ENCODE measurements at regions not wholly inside any gene's neighbourhood (a gene's known extent, or its start where the extent isn't known, plus 50 kb on each side); places are given as distances from the start of the nearest gene placed in this dataset.

DNA sequence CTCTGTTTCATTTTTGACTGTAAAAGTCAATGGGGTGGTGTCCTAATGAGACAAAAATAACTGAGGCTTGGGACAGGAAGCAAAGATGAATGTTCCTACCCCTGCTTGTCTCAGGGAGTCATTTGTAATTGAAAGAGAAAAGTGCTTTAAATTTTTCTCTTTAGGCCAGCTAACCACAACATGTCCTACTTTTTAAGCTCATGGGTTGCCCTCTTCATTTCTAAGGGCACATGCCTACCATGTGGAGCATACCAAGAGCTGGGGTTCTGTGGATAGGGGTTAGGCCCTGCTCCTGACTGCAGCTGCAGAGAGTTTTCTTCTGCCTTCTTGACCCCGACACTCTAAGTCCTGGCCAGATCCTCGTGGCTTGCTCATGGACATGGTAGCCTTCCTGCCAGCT, 96.8 kb upstream of the ARL4C start:
- no peaks in the 10 kb centered on the region for H3K36me3 ChIP-seq
- H3K9me3 ChIP-seq = no peaks in the 10 kb centered on the region
- H3K27me3 ChIP-seq = no peaks in the 10 kb centered on the region
- H3K4me1 ChIP-seq = no peaks in the 10 kb centered on the region
- H3K27ac ChIP-seq = no peak overlapping the region
- H3K4me3 ChIP-seq = no peak overlapping the region
- no peak for DNase-seq (ENCODE audit: low spot score)
- TF ChIP-seq, protein P1, sequence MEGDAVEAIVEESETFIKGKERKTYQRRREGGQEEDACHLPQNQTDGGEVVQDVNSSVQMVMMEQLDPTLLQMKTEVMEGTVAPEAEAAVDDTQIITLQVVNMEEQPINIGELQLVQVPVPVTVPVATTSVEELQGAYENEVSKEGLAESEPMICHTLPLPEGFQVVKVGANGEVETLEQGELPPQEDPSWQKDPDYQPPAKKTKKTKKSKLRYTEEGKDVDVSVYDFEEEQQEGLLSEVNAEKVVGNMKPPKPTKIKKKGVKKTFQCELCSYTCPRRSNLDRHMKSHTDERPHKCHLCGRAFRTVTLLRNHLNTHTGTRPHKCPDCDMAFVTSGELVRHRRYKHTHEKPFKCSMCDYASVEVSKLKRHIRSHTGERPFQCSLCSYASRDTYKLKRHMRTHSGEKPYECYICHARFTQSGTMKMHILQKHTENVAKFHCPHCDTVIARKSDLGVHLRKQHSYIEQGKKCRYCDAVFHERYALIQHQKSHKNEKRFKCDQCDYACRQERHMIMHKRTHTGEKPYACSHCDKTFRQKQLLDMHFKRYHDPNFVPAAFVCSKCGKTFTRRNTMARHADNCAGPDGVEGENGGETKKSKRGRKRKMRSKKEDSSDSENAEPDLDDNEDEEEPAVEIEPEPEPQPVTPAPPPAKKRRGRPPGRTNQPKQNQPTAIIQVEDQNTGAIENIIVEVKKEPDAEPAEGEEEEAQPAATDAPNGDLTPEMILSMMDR (IDR thresholded peaks at IDR 0.05) = no peak

DNA sequence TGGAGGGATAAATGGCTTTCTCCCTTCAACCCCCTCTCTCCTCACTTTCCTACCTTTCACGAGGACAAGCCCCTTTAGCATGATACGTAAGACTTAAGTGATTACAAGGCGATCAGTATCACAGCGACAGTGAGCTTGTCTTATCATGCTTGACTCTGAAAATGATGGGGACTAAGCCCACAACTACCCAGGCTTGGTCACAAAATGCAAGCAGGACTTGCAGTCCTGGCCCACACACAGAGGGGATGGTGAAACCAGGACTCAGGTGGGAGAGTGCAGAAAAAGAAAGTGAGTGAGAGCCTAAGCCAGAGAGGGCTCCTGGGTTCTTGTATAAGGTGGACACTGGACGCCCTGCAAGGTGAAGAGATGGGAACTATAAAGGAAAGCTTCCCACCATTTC, 95.7 kb upstream of the ARL4C start:
- H3K27me3 ChIP-seq = no peaks in the 10 kb centered on the region
- H3K27ac ChIP-seq = no peak overlapping the region
- no peaks in the 10 kb centered on the region for H3K9me3 ChIP-seq
- DNase-seq (ENCODE audit: low spot score) = no peak
- H3K36me3 ChIP-seq = no peaks in the 10 kb centered on the region
- H3K4me1 ChIP-seq = no peaks in the 10 kb centered on the region
- TF ChIP-seq, protein P1 (IDR thresholded peaks at IDR 0.05) = no peak
- no peak overlapping the region for H3K4me3 ChIP-seq

DNA sequence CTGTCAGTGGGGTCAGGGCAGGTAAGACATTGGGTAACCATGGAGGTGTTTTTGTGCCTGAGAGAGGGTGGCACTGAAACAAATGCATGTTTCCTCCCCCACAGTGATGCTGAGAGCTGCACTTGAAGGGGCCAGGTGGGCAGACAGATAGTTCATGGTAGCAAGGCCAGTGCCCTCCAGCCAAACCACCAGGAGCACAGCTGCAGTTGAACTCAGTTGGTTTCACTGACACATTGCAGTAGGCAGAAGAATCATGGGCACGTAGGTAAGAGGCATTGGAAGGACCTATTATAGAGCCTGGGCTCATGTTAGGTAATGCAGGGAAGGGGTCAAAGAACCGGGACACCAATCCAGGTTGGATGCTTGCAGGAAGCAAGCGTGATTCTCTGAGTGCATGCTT, 93.2 kb upstream of the ARL4C start:
- no peaks in the 10 kb centered on the region for H3K27me3 ChIP-seq
- no peak overlapping the region for H3K27ac ChIP-seq
- no peak for DNase-seq (ENCODE audit: low spot score)
- H3K36me3 ChIP-seq = no peaks in the 10 kb centered on the region
- no peak overlapping the region for H3K4me3 ChIP-seq
- TF ChIP-seq, protein P1 (IDR thresholded peaks at IDR 0.05) = no peak
- no peaks in the 10 kb centered on the region for H3K9me3 ChIP-seq
- no peaks in the 10 kb centered on the region for H3K4me1 ChIP-seq

DNA sequence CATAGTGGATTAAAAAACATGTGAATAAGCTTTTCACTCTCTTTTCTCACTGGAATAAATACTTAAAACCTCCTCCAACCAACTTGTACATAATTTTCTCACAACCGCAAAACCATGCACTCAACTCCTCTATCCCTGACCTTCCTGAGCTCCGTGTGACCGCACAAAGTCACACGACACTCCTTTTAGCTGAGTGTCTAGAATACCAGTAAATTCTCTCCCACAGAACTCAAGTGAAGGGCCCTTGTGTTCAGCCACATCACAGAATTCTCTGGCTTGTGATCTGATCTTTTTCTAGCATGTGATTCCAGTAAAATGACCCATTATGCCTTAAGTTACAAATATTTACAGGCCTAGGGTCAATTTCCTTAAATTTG, 91.2 kb upstream of the ARL4C start:
- no peak overlapping the region for H3K4me3 ChIP-seq
- TF ChIP-seq, protein P1 (IDR thresholded peaks at IDR 0.05) = no peak
- H3K9me3 ChIP-seq = no peaks in the 10 kb centered on the region
- no peak for DNase-seq (ENCODE audit: low spot score)
- no peaks in the 10 kb centered on the region for H3K36me3 ChIP-seq
- H3K27me3 ChIP-seq = no peaks in the 10 kb centered on the region
- H3K27ac ChIP-seq = no peak overlapping the region
- no peaks in the 10 kb centered on the region for H3K4me1 ChIP-seq

DNA sequence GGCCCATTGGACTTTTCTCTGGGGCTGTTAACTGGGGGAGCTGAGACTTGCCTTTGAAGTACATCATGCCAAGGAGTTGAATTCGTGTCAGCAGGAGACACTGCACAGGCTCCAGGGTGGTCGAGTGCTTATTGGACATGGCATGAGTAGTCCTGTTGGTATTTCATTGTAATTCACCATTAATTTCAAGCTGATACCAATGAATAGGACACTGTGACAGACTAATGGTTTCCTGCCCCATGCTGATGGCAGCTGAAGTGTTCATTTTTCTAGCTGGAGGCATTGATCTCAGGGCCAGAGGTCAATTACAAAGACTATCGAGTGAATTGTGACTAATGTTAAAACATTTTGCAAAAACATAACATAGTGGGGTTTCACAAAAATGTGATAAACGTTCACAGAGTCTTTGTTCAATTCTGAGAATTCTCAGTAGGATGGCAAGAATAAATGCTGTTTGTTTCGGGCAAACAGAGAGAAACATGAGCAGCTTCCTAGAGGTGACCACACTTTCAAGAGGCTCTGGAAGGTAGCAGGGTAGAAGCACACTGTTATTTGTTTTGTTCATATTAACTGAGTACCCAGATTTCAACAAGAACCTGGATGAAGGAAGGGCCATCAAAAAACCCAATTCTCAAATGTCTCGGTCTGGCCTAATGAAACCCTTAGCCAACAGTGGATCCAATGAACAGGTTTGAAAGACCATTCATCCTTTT, 90.6 kb upstream of the ARL4C start:
- DNase-seq (ENCODE audit: low spot score) = no peak
- Histone ChIP-seq H3K36me3 (no peaks in the 10 kb centered on the region), H3K9me3 (no peaks in the 10 kb centered on the region), H3K4me3 (no peak overlapping the region), H3K27me3 (no peaks in the 10 kb centered on the region), H3K4me1 (no peaks in the 10 kb centered on the region), H3K27ac (no peak overlapping the region)
- TF ChIP-seq, protein P1 (IDR thresholded peaks at IDR 0.05) = no peak

DNA sequence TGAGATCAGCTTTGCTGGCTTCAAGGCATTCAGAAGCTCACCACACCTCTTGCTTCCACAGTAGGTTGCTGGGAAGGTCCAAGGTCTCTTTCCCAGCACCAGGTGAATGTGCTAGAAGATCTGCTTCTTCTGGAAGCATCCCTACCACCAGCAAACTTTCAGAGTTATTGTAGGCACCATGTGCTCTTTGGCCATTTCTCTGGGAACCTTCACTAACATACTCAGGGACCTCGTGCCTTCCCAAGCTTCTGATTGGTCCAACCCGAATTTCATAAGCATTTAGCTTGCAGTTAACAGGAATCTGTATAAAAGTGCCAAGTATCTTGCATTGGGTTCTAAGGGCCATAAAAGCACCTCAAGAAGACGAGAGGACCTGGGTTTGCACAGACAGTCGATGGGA, 86.5 kb upstream of the ARL4C start:
- no peak overlapping the region for H3K4me3 ChIP-seq
- TF ChIP-seq, protein P1 (IDR thresholded peaks at IDR 0.05) = no peak
- H3K27me3 ChIP-seq = no peaks in the 10 kb centered on the region
- H3K27ac ChIP-seq = no peak overlapping the region
- H3K9me3 ChIP-seq = no peaks in the 10 kb centered on the region
- H3K36me3 ChIP-seq = no peaks in the 10 kb centered on the region
- no peaks in the 10 kb centered on the region for H3K4me1 ChIP-seq
- no peak for DNase-seq (ENCODE audit: low spot score)

Data from right atrium auricular region (tissue), 2 donors.